Fibroblast of skin of scalp (primary cell): ENCODE measurements at regions not wholly inside any gene's neighbourhood (a gene's known extent, or its start where the extent isn't known, plus 50 kb on each side); places are given as distances from the start of the nearest gene placed in this dataset.

Experiments
- DNase-seq: peaks from one replicate; pipeline ENCODE4 v3.0.0-alpha.2; 2013

DNA sequence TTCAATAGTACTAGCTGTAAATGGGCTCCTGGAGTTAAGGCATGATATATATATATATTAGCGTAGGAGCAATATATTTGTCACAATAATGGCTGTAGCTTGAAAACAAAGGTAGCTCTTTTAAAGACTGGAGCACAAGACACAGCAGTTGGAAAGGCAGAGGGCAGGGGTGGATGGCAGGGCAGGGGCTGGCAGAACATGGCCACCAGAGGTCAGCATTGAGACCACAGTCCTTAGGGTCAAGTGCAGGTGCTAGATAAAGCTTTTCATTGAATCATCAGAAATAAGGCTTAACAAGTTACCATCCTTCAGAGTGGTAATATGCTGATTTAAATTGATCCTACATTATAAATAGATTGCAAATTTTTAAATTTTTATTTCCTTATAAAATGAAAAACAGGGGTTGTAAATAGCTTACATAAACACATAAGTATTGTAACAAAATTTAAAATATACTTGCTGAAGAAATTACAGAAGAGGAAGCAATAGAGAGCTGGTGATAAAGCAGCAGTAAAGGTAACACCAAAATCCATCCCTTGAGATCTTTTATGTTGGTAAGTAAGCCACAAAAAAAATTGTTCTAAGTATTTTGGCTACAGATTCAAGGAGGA, 161.2 kb upstream of the PIEZO2 start:
- DNase-seq = peak; percentile 59

- peak; percentile 47 for DNase-seq
Measured at GRCh38 chr18:11309172-11309571, 159.8 kb upstream of the PIEZO2 start.

DNA sequence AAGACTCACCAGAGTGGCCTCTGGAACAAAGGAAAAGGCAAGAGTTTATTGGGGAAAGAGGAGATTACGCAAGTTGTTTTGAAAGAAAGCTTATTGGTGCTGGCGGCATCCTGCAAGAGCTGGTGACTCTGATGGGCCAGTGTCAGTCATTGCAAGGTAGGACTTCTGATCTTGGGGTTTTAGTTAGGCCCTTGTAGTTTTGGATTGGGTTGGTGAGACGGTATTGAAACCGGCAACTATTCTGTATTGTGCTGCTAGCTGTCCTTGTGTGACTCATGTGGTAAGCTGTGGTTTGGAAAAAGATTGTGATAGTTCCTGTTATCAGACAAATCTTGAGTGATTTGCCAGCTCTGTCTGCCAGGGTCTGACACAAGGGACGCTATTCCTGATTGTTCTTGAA, 159.1 kb upstream of the PIEZO2 start:
- DNase-seq = no peak

DNA sequence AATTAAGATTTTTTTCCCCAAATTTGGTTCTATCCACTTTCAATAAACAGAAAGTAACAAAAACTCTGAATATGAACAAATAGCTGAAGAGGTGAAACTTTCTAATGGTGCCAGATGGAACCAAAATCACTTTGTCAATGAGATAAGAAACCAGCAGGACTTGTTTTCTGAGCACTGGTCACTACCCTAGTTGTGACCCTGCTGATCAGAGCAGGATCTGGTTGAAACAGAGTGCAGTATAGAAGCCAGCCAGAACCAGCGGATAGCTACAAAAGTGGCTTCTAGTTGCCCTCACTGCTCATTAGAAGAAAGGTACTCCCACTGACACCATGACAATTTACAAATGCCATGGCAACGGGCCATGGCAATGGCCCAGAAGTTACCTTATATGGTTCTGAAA, 158.3 kb upstream of the PIEZO2 start:
- no peak for DNase-seq

DNA sequence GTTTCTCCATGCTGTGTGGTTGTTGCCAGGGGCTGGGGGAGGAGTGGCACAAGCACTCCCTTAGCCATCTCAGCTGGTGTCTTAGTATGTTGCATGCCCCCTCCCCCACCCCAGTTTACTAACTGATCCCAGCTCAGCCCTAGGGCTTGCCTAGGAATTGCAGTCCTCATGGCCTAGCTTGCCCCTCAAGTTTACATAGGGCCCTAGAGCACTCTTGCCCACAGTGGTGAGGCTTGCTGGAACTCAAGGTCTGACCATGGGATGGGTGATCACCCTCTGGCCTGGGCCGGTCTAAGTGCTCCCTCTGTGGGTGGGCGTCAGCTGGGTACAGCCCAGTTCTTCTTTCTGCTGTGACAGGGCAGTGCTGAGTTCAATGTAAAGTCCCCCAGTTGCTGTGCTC, 156.1 kb upstream of the PIEZO2 start:
- DNase-seq = no peak

DNA sequence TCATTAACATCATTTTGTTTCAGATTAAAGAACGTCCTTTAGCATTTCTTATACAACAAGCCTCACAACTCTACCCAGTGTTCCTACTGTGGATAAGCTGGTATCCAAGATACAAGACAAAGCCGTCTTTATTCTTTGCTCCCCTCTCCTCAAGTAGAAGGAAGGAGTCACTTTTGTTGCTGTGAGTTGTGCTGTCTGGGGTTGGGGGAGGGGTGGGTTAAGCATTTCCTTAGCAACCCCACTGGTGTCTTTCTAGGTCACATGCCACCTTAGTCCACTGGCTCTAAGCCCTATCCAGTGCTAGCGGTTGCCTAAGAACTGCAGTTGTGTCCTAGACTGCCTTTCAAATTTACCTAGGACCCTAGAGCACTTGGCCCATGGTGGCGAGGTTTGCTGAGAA, 155.6 kb upstream of the PIEZO2 start:
- DNase-seq = no peak

- DNase-seq = no peak
Measured at GRCh38 chr18:11296946-11297345, 147.6 kb upstream of the PIEZO2 start.

DNA sequence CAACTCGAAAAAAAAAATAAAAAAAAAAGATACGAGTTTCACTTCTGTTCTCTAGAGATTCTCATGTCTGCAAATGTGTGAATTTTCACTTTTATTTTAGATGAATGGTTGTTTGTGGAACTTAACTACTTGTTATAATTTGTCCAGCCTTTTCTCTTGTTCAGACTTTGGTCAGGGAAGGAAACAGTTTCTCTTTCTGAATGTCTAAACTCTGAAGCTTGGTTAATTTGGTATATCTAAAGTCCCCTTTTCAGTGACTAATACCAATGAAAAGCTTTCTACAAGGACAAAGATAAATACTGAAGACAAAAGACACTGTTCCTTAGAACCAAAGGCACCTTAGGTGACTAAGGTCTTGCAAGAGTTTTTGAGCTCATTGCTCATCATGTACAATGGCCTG, 144.4 kb upstream of the PIEZO2 start:
- DNase-seq = no peak

GRCh38 chr18:11290786-11291185, 141.4 kb upstream of the PIEZO2 start:
- no peak for DNase-seq

- peak; percentile 14 for DNase-seq
Measured at GRCh38 chr18:11289248-11289647, 139.9 kb upstream of the PIEZO2 start.

DNA sequence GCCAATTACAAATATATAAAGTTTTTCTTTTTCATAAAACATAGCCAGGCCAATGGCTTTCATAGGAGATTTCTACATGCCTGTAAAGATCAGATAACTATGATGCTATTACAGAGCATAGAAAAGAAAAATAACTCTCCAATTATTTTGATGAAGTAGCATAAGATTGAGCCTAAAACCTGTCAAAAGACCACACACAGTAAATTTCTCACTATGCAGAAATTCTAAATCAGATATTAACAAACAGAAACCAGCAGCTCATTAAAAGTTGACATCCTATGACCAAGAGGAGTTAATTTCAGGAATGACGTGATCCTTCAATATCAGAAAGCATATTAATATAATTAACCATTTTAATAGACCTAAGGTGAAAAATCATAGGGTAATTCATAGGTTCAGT, 139.0 kb upstream of the PIEZO2 start:
- DNase-seq = no peak

DNA sequence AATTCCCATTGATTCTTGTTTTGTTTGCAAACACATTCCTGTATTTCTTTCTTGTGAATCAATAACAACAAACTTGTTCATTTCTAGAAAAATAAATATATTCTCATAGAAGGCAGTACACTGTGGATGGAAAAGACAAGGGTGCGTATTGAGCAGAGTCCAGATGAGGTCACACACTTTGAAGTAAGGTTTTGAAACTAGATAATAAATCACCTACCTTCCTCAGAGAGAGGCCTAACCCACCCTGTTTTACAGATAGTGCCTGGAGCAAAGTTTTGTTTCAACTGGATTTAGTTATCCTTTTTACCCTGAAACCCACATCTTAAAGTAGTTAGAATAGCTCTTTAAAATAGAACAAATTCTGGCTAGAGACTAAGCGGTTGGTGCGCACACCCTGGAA, 137.1 kb upstream of the PIEZO2 start:
- no peak for DNase-seq

GRCh38 chr18:11284811-11285210, 135.4 kb upstream of the PIEZO2 start:
- DNase-seq = peak; percentile 29

DNA sequence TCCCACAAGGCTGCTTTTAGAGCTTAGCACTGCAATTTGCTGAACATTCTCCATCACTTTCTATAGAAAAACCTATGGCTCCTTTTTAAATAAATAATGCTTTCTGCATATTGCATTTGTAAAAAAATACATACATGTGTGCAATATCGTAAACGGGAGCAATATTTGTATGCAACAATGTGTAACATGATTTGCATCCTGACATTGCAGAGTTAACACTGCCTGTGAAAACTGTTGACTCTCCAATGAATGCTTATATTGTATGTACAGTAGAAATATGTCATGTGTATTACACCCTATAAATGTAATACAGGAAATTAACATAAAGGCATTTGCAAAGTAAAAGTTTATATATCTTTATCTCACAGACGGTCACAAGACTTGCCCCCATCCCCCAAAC, 135.0 kb upstream of the PIEZO2 start:
- no peak for DNase-seq

- no peak for DNase-seq
Measured at GRCh38 chr18:11283479-11284161, 134.3 kb upstream of the PIEZO2 start.

- no peak for DNase-seq
Measured at GRCh38 chr18:11279461-11279860, 130.1 kb upstream of the PIEZO2 start.

- no peak for DNase-seq
Measured at GRCh38 chr18:11276678-11277077, 127.3 kb upstream of the PIEZO2 start.

DNA sequence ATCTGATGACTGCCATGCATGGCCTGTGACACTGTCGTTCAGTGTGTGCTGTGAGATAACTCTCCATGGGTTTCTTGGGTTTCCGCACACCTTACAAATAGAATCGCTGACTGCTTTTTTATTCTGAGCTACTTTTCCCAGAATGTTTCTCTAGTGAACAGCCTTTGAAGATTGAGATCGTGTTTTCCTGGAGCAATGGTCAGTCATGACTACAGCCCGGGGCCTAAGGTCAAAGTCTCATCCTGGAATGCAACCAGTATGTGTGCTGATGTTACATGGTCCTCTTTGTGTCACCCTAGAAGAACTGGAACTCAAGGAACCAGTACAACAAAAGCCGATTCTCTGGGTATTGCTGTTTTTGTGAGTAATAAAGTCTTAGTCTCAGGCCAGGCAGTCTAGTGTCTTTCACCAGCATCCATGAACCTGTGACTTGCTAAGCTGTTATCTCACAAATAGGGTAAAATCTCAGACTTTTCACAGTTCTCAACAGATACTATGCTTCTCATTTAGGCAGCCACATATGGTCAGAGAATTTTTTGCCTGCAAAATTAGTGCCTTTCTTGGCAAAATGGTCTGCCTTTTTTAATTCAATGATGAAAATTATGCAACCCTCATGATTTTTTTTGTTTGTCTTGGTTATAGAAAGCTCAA, 124.9 kb upstream of the PIEZO2 start:
- DNase-seq = no peak

DNA sequence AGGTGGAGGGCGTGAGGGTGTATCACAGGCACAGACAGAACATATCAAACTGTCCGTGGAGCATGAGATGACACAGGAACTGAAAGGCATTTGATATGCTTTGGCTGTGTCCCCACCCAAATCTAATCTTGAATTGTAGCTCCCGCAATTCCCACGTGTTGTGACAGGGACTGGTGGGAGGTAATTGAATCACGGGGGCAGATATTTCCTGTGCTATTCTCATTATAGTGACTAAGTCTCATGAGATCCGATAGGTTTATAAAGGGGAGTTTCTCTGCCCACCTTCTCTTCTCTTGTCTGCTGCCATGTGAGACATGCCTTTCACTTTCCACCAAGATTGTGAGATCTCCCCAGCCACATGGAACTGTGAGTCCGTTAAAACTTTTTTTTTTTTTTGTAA, 123.1 kb upstream of the PIEZO2 start:
- DNase-seq = no peak

GRCh38 chr18:11271954-11272353, 122.6 kb upstream of the PIEZO2 start:
- no peak for DNase-seq

GRCh38 chr18:11269257-11269656, 119.9 kb upstream of the PIEZO2 start:
- DNase-seq = peak; percentile 75

GRCh38 chr18:11268741-11269233, 119.4 kb upstream of the PIEZO2 start:
- peak; percentile 72 for DNase-seq

DNA sequence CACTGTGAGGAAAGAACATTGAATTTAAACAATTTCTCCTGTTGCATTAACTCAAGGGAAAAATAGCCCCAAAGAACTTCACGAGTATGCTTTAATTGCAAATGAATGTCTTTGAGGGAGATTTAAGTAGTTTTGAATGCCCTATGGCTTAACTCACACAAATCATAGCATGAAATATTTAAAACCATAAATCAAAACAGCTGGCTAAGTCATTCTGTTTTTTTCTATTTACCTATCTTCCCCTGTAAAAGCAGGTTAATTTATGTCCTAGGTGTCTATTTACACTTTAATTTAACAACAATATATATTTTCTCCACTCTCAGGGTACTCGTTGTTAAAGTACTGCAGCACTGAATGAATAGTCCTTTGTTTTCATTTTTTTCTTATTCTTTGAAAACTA, 118.8 kb upstream of the PIEZO2 start:
- DNase-seq = peak; percentile 49
